Activated CD4-positive, alpha-beta T cell treated with anti-CD3 and anti-CD28 coated beads, Interleukin-2, amount 50 U/mL, for 24 hours (primary cell): ENCODE measurements at regions not wholly inside any gene's neighbourhood (a gene's known extent, or its start where the extent isn't known, plus 50 kb on each side); places are given as distances from the start of the nearest gene placed in this dataset.
"Not testable (repeated sequence)": the region's sequence is repeated elsewhere in the genome, so short reads cannot be mapped to it uniquely, and the experiment has no call there.

Source experiments
- DNase-seq, 2 donors: peaks; one replicate each; pipeline ENCODE4 v3.0.0-alpha.2; 2020; ENCODE audit warnings: low read depth in 1 of 2, low spot score in 1 of 2

DNA sequence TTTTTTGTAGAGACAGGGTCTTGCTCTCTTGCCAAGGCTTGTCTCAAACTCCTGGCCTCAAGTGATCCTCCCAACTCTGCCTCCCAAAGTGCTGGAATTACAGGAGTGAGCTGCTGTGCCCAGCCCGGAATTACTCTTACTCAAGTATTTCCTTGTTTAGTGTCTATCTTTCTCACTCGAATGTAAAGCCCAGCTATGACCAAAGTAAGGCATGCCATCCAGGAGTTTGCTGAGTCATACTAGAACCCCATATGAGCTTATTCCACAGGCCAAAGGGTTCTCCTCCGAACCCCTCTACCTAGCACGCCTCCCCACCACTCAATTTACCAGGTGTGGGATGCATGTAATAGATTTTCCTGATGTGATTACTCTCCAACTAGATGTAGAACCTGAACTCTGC lies 166.6 kb upstream of the AUTS2 start:
- DNase-seq, result no peak

DNA sequence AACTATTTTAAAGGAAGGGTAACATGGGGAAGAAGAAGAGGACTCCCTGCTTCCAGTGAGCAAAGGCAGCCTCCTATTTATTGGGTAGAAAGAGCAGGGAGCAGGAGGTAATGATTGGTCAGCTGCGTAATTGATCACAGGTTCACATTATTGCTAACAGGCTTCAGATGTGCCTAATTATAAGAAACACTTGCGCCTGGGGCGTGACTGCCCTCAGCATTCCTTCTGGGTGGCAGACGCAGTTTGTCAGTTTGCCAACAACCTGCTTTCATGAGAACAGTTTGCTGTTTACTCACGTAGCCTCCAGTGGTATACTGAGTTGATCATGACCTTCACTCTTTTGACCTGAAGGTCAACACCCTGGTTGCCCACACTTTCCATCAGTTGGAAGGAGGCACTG lies 166.0 kb upstream of the AUTS2 start:
- DNase-seq, result not testable (repeated sequence)

DNA sequence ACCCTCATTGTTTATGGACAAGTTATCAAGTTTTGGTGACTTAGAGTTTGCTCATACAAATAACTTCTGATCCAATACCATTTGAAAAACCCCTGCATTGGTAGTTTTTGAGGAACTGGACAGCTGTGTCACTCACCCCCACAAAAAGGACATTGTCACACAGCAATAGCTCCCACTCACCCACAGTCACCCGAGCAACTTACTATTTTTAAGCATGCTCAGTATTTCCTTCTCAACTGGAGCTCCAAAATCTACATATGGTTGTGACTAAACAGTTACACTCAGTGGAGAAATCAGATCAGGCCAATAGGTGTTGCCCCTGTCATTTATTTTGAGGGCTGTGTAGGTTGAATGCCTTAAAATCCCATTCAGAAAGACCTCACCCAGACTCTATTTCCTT lies 165.2 kb upstream of the AUTS2 start:
- DNase-seq, result no peak

DNA sequence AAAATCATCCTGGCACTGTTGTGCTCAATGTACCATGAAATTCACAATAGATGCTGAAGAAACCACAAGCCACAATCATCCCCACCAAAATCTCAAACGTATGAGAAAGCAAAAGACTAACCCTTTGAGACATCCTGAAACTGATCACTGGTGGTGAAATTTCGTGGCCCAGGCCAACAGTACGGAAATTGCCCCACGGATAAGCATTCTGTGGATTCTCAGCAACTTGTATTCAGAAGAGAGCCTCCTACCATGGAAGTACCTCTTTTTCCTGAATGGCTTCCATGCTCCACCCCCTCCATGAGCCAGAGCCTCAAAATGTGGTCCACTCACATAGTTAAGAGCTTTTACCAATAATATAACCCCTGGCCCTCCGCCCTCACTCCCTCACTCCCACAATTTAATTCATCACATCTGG lies 163.9 kb upstream of the AUTS2 start:
- DNase-seq, result no peak

DNA sequence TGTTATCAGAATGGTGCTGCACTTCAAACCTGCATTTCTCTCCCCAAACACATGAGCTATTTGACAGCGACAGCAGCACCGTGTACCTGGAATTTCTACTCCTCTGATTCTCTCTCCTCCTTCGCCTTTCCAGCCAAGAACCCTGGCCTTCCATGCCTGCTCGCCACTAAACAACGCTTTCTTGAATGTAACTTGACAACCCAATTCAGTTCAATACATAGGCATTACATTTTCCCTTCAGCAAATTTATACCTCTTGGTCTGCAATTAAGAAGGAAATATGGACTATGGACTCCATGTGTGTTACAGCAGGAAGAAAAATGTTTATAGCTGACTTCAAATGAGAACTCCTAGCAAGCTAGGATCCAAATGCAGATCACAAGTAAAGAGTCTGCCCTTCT lies 162.6 kb upstream of the AUTS2 start:
- no peak for DNase-seq

DNA sequence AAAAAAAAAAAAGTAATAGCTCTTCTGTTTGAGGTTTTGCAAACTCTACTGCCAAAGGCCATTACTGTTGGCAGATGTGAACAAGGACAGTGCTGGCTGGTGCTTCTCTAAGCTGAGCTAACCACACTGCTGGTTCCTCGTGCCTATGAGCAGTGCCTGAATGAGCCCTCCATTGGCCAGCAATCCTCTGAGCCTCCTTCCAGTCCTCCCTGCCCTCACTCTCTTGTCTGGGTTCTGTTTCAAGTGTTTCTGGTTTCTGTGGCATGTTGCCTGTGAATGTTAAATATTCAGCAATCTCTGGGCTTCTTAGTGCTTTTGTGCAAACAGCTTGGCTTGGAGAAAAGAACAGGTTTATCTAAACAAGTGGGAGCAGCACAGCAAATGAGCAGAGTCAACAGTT lies 161.3 kb upstream of the AUTS2 start:
- no peak for DNase-seq

DNA sequence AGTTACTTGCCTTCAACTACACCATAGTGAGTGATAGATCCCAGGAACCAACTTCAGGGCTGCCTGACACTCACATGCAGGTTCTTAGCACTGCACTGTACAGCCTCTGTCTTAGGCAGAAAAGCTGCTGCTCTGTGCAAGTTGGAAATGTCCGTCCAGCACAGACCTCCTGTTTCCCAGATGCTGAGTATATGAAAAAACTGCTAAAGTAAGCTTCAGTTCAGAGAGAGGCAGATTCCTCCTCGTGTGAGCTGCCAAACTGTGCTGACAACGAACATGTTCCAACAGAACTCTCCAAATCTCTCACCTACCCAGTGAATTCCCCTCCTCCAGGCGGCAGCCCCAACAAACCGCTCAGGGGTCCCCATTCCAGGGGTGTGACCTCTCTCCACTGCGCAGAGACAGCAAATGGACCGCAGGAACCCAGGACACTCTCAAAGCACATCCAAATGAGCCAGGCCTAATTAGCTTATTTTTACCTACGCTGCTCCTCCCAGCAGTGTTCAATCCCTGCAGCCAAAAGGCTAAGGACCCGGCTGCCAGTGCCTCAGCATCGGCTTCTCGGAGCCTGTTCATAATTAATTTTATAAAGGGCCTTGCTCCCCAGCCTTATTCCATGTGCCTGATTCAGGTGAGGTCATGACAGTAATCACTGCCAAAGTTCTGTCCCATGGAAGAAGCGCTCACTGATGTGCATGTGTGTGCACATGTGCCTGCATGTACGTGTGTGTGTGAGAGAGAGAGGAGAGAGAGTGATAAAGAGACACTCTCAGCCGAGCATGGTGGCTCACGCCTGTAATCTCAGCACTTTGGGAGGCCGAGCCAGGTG lies 159.5 kb upstream of the AUTS2 start:
- DNase-seq, result no peak

DNA sequence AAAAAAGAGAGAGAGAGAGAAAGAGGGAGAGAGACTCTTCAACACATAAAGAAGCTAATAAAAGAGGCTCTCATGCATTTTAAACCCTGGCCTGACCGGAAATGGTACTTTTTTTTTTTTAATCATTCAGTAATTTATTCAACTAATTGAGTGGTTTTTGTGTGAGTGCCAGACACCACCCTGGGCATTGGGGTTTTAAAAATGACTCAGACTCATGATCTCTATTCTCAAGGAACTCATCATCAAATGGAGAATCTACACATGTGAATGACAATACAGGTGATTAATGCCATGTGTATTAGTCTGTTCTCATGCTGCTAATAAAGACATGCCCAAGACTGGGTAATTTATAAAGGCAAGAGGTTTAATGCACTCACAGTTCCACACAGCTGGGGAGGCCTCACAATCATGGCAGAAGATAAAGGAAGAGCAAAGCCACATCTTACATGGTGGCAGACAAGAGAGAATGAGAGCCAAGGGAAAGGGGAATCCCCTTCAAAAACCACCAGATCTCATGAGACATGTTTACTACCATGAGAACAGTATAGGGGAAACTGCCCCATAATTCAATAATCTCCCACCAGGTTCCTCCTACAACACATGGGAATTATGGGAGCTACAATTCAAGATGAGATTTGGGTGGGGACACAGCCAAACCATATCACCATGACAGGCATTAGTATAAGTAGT lies 158.5 kb upstream of the AUTS2 start:
- DNase-seq, result no peak

DNA sequence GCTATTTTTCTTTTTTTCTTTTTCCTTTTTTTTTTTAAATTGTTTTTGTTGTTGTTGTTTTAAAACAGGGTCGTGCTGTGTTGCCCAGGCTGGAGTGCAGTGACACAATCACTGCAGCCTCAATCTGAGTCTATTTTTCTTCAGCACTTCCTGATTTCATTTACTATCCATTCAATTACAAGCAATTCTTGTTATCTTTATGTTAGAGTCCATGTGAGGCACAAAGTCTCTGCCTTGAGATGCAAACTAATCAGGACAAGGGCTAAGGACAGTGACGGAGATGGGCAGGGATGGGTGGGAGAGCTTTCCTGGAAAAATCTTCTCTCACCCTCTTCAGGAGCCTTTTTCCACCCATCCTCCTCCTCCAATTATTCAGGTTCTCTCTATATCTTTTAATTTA lies 157.3 kb upstream of the AUTS2 start:
- DNase-seq, result no peak

DNA sequence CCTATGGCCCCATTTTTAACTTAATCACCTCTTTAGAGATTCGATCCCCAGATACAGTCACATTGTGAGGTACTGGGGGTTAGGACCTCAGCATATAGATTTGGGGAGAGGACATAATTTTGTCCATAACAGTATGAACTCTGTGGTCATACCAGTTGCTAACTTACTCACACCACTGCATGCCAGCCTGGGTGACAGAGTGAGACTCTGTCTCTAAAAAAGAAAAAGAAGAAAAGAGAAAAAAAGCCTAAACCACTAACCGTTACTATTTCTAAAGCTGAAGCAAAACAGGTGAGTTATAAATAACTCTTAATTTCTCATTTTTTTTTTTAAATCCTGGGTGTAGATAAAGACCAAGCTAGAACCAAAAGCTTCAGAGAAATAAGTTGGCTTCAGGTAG lies 155.1 kb upstream of the AUTS2 start:
- no peak for DNase-seq

DNA sequence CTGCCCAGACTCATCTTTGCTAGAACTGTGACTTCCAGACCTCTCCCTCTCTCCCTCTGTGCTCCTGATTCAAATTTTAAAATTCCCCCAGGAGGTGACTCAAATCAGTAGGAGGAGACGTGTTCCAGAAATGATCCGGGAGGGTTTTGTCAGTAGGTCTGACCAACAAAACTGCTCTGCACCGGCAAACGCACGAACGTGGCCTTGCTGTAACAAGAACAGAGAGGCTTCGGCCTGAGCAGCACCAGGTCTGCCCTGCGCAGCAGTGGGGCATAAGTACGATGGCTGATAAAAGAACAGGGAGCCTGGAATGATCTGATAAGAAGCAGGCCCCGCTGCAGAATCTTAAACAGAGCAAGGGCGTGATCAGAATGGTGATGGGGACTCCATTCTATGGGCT lies 152.7 kb upstream of the AUTS2 start:
- no peak for DNase-seq

DNA sequence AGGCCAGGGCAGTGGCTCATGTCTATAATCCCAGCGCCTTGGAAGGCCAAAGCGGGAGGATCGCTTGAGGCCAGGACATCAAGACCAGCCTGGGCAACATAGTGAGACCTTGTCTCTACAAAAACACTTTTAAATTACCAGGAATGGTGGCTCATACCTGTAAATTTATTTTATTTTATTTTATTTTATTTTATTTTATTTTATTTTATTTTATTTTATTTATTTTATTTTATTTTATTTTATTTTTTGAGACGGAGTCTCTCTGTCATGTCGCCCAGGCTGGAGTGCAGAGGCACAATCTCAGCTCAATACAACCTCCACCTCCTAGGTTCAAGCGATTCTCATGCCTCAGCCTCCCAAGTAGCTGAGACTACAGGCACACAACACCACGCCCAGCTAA lies 152.1 kb upstream of the AUTS2 start:
- not testable (repeated sequence) for DNase-seq

DNA sequence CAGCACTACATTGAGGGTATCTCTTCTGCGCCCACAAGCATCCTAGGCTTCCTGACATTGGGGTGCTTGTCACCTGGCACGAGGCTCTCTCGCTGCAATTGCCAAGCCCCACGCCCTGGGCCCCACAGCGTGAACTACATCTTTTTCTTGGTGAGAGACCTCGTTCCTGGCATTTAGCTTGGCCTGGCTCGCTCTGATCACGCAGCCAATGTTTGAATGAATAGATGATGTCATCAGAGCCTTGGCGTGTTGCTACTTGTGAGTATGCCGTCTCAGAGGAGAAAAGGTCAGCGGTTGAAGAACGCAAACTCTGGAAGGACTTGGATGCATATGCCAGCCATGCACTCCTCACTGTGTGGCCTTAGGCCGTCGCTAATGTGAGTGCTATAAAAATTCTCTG lies 150.2 kb upstream of the AUTS2 start:
- no peak for DNase-seq

DNA sequence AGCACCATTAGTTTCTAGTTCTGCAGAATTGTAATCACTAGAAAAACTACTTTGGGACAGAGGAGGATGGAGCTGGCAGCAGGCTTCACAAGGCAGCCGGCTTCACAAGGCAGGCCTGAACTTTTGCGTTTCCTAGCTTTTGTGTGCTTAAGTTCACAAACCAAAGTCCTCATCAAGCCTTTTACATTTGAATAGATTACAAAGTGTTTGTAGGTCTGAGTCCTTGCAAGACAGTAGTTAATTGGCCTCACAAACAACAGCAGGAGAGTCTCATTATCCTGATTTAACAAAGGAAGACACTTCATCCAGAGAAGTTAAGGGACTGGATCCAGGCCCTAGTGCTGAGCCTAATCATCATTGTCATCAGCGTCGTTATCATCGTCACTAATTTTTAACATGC lies 147.8 kb upstream of the AUTS2 start:
- DNase-seq, result no peak

DNA sequence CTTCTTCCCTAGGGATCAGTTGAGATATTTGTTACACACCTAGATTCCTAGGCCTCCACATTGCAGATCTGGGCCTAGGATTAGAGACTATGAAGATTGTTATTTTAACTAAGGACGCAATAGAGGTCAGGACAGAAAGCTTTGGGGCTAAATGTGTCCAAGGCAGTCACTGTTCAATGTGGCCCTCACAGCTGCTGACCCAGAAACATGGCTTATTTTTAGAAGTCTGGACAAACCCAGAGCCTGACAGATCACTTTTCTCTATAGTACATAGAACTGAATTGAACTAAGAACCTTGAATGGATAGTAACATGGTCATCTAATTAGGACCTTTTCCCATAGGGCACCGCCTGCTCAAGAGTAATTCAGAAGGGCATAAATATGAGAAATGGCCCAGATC lies 146.6 kb upstream of the AUTS2 start:
- no peak for DNase-seq

DNA sequence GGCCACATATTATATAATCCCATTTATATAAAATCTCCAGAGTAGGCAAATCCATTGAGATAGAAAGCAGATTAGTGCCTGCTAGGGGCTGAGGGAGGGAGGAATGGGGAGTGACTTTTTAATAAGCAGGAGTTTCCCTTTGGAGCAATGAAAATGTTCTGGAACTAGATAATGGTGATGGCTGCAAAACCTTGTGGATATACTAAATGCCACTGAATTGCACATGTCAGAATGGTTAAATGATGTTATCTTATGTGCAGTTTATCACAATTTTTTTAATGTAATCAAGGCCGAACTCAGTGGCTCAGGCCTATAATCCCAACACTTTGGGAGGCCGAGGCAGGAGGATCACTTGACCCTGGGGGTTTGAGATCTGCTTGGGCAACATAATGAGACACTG lies 145.5 kb upstream of the AUTS2 start:
- no peak for DNase-seq

DNA sequence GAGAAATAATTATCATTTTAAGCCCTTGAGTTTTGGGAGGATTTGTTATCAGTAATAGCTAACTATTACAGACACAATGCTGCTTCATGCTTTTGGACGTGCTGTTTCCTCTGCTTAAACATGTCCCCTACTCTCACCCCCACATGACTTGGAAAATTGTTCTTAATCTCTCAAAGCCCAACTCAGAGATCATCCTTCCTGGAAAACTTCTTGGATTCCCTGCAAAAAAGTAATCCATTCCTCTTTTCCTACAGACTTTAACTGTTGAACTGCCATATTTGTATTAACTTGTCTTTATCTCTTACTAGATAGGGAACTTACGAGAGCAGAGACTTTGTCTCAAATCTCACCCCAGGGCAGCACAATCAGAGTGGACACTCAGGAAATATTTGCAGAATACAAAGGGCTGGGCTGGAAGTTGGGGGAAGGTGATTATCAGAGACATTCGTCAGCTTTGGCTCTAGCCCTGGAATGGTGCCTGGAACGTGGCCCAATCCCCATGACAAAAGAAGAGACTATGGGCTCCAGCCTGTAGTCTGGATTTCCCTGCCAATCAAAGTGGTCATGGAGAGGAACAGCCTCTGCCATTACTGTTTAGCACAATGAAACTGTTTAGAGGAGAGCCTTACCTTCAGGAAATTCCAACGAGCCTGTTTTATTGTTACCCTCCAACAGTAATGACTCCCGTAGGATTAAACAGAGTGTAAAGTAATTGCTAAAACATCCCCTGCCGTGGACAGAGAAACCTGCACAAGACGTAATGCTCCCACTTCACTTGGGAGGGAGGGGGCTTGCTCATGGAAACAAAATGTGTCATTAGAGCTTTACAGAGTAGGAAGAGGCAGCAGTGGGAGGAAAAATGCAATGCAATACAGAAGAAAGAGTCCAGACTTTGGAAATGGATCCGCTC lies 140.4 kb upstream of the AUTS2 start:
- no peak for DNase-seq

DNA sequence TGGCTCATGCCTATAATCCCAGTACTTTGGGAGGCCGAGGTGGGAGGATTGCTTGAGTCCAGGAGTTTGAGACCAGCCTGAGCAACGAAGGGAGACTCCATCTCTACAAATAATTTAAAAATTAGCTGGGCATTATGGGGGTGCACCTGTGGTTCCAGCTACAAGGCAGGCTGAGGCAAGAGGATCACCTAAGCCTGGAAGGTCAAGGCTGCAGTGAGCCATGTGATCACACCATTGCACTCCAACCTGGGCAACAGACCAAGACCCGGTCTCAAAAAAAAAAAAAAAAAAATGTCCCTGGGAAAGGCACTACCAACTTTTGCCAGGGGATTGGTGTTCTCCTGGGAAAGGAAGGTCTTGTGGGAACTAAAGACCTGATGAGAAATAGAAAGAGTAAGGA lies 134.2 kb upstream of the AUTS2 start:
- no peak for DNase-seq

DNA sequence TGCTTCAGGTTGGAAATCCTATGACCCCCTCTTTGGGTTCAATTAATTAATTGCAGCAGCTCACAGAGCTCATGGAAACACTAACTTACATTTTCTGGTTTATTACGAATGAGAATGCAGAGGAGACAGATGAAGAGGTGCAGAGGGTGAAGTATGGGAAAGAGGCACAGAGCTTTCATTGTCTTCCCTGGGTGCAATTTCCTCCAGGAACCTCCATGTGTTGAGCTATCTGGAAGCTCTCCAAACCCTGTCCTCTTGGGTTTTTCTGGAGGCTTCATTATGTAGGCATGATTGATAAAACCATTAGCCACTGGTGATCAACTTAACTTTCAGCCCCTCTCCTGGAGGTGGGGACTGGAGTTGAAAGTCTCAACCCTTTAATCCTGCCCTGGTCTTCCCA lies 133.0 kb upstream of the AUTS2 start:
- DNase-seq, result no peak

DNA sequence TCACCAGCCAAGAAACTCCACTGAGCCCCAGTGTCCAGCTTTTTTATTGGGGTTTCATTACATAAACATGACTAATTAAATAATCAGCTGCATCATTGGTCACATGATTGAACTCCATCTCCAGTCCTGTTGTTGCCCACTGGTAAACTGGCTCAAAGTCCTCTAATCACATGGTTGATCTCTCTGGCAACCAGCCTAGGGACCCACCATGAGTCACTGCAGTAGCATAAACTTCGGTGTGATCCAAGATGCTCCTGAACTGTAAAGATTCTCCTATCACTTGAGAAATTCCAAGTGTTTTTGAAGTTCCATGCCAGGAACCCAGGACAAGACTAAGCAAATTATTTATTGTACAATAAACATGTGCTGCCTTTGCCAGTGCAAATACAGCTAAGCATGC lies 130.4 kb upstream of the AUTS2 start:
- no peak for DNase-seq

DNA sequence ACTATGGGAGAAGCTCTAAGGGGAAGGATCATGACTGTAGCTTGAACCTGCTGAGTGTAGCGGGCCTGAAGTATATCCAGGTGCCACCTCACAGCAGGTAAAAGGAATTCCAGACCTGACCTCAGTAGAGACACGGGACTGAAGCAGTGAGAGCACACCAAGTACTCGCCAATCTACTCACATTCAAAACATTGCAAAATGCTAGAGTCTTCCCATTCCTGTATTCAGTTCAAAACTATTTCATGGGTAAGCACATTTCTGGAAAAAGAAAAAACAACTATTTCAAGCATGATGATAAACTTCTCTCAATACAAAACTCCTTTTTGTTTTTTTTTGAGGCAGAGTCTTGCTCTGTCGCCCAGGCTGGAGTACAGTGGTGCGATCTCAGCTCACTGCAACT lies 121.9 kb upstream of the AUTS2 start:
- DNase-seq, result no peak

DNA sequence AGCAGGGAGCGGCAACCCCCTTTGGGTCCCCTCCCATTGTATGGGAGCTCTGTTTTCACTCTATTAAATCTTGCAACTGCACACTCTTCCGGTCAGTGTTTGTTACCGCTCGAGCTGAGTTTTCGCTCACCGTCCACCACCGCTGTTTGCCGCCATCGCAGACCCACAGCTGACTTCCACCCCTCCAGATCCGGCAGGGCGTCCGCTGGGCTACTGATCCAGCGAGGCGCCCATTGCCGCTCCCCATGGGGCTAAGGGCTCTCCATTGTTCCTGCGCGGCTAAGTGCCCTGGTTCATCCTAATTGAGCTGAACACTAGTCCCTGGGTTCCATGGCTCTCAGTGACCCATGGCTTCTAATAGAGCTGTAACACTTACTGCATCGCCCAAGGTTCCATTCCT lies 115.6 kb upstream of the AUTS2 start:
- no peak for DNase-seq
